ENCODE measurements at regions not wholly inside any gene's neighbourhood (a gene's known extent, or its start where the extent isn't known, plus 50 kb on each side); places are given as distances from the start of the nearest gene placed in this dataset.

DNA sequence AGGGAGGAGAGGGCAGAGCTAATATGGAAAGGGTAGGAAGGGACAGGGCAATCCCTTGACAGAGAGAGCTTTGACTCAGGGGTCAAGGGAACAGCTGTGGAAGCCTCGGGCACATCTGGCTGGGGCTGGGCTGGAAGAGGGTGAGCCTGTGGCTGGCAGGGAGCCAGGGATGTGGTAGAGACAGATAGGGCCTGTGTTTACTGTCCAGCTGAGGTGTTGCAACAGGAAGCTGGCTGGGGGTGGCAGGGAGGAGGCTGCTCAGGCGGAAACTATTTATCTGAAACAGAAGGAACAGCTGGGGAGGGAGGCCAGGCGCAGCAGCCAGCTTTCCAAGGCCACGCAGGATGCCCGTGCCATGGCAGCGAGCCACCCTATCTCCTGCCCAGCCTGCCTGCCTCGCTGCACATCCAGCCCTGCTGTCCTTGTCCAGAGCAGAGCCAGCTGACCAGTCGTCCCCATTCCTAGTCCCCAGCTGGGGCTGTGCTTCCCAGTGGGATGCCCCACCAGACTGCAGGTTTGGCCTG, 264.7 kb downstream of the CYP26B1 start (continued):
- TF ChIP-seq, protein P1, sequence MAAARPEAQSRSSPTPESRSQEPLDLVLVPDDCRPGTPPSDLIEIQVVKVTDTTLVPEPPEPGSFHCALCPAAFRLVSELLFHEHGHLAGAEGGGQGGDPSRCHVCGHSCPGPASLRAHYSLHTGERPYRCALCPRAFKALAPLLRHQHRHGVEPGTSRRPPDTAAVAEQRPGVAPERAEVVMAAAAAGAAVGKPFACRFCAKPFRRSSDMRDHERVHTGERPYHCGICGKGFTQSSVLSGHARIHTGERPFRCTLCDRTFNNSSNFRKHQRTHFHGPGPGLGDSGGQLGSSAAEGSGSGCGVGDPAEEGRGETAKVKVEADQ (CRISPR knock-in tag; IDR thresholded peaks at IDR 0.05; ENCODE audit: borderline replicate concordance): peak; percentile 71; the same call in 1 of the 2 replicates
- TF ChIP-seq, protein P2, sequence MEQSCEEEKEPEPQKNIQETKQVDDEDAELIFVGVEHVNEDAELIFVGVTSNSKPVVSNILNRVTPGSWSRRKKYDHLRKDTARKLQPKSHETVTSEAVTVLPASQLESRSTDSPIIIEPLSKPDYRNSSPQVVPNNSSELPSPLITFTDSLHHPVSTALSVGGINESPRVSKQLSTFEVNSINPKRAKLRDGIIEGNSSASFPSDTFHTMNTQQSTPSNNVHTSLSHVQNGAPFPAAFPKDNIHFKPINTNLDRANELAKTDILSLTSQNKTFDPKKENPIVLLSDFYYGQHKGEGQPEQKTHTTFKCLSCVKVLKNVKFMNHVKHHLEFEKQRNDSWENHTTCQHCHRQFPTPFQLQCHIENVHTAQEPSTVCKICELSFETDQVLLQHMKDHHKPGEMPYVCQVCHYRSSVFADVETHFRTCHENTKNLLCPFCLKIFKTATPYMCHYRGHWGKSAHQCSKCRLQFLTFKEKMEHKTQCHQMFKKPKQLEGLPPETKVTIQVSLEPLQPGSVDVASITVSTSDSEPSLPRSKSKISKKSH (CRISPR knock-in tag; IDR thresholded peaks at IDR 0.05; ENCODE audit: borderline replicate concordance): peak; percentile 79
- TF ChIP-seq HOXA3 (CRISPR knock-in tag; IDR thresholded peaks at IDR 0.05) (peak; percentile 85), TAF15 (IDR thresholded peaks at IDR 0.05; ENCODE audit: low read depth, low read length, poor library complexity, severe bottlenecking) (no peak), ZNF614 (CRISPR knock-in tag; IDR thresholded peaks at IDR 0.05; ENCODE audit: borderline replicate concordance) (peak; percentile 97; the same call in 1 of the 2 replicates), ZNF878 (CRISPR knock-in tag; IDR thresholded peaks at IDR 0.05) (peak; percentile 94), KDM6A (CRISPR knock-in tag; IDR thresholded peaks at IDR 0.05; ENCODE audit: low read depth) (no peak), ZC3H4 (CRISPR knock-in tag; IDR thresholded peaks at IDR 0.05; ENCODE audit: borderline replicate concordance) (no peak), ZNF782 (CRISPR knock-in tag; IDR thresholded peaks at IDR 0.05; ENCODE audit: borderline replicate concordance) (peak; percentile 54; the same call in 1 of the 2 replicates), SALL2 (CRISPR knock-in tag; IDR thresholded peaks at IDR 0.05) (peak; percentile 86; the same call in 1 of the 2 replicates), RBM39 (IDR thresholded peaks at IDR 0.05; ENCODE audit: low read depth, low read length, poor library complexity, severe bottlenecking) (peak; percentile 65), AHR (CRISPR knock-in tag; IDR thresholded peaks at IDR 0.05) (peak; percentile 34; the same call in 1 of the 2 replicates)
- TF ChIP-seq, protein P3, sequence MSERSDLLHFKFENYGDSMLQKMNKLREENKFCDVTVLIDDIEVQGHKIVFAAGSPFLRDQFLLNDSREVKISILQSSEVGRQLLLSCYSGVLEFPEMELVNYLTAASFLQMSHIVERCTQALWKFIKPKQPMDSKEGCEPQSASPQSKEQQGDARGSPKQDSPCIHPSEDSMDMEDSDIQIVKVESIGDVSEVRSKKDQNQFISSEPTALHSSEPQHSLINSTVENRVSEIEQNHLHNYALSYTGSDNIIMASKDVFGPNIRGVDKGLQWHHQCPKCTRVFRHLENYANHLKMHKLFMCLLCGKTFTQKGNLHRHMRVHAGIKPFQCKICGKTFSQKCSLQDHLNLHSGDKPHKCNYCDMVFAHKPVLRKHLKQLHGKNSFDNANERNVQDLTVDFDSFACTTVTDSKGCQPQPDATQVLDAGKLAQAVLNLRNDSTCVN (CRISPR knock-in tag; IDR thresholded peaks at IDR 0.05; ENCODE audit: borderline replicate concordance): peak; percentile 45; the same call in 1 of the 2 replicates
- TF ChIP-seq, protein P4, sequence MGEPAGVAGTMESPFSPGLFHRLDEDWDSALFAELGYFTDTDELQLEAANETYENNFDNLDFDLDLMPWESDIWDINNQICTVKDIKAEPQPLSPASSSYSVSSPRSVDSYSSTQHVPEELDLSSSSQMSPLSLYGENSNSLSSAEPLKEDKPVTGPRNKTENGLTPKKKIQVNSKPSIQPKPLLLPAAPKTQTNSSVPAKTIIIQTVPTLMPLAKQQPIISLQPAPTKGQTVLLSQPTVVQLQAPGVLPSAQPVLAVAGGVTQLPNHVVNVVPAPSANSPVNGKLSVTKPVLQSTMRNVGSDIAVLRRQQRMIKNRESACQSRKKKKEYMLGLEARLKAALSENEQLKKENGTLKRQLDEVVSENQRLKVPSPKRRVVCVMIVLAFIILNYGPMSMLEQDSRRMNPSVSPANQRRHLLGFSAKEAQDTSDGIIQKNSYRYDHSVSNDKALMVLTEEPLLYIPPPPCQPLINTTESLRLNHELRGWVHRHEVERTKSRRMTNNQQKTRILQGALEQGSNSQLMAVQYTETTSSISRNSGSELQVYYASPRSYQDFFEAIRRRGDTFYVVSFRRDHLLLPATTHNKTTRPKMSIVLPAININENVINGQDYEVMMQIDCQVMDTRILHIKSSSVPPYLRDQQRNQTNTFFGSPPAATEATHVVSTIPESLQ (CRISPR knock-in tag; conservative IDR thresholded peaks at IDR 0.05): no peak
- TF ChIP-seq, protein P5, sequence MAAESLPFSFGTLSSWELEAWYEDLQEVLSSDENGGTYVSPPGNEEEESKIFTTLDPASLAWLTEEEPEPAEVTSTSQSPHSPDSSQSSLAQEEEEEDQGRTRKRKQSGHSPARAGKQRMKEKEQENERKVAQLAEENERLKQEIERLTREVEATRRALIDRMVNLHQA (CRISPR knock-in tag; IDR thresholded peaks at IDR 0.05): no peak
- TF ChIP-seq, protein P6, sequence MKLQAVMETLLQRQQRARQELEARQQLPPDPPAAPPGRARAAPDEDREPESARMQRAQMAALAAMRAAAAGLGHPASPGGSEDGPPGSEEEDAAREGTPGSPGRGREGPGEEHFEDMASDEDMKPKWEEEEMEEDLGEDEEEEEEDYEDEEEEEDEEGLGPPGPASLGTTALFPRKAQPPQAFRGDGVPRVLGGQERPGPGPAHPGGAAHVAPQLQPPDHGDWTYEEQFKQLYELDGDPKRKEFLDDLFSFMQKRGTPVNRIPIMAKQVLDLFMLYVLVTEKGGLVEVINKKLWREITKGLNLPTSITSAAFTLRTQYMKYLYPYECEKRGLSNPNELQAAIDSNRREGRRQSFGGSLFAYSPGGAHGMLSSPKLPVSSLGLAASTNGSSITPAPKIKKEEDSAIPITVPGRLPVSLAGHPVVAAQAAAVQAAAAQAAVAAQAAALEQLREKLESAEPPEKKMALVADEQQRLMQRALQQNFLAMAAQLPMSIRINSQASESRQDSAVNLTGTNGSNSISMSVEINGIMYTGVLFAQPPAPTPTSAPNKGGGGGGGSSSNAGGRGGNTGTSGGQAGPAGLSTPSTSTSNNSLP (IDR thresholded peaks at IDR 0.05; ENCODE audit: low read depth, low read length): peak; percentile 76

All from HepG2 (cell line).